ENCODE measurements at regions not wholly inside any gene's neighbourhood (a gene's known extent, or its start where the extent isn't known, plus 50 kb on each side); places are given as distances from the start of the nearest gene placed in this dataset.

DNA sequence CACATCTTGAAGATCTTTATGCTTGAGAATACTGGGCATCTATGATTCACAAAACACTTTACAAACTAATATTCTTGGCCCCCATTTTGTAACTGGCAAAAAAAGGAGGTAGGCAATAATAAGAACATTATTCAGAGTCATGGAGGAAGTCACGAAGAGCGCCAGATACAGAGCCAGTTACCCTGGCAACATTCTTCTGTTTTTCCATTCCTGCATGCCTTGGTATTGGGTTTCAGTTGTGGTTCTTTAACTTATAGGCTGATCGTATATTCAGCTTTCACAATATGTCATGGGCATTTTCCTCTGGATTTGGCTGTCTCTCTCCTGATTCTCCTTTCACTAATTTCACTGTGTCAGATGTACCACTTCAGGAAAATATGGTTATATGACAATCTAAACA lies 234.7 kb downstream of the HRH4 start:
- TF ChIP-seq POLR2AphosphoS5 (IDR thresholded peaks at IDR 0.05) = no peak
- TF ChIP-seq, protein P1, sequence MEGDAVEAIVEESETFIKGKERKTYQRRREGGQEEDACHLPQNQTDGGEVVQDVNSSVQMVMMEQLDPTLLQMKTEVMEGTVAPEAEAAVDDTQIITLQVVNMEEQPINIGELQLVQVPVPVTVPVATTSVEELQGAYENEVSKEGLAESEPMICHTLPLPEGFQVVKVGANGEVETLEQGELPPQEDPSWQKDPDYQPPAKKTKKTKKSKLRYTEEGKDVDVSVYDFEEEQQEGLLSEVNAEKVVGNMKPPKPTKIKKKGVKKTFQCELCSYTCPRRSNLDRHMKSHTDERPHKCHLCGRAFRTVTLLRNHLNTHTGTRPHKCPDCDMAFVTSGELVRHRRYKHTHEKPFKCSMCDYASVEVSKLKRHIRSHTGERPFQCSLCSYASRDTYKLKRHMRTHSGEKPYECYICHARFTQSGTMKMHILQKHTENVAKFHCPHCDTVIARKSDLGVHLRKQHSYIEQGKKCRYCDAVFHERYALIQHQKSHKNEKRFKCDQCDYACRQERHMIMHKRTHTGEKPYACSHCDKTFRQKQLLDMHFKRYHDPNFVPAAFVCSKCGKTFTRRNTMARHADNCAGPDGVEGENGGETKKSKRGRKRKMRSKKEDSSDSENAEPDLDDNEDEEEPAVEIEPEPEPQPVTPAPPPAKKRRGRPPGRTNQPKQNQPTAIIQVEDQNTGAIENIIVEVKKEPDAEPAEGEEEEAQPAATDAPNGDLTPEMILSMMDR (IDR thresholded peaks at IDR 0.05) = no peak
- TF ChIP-seq POLR2A (IDR thresholded peaks at IDR 0.05) = no peak
